PC-3 (cell line): ENCODE measurements at regions not wholly inside any gene's neighbourhood (a gene's known extent, or its start where the extent isn't known, plus 50 kb on each side); places are given as distances from the start of the nearest gene placed in this dataset.

Experiments used
- CTCF ChIP-seq: fragments of 300-600 bp; sonication (generic); conservative IDR thresholded peaks from 2 replicates; pipeline ENCODE4 v1.5.1; 2017; ENCODE audit warnings: antibody characterized with exemption, low read depth, mild to moderate bottlenecking, low read length
- EZH2 ChIP-seq: fragments of 300-600 bp; sonication (generic); IDR thresholded peaks from one replicate; pipeline ENCODE4 v1.6.1; 2017; ENCODE audit warnings: antibody characterized with exemption, mild to moderate bottlenecking, low read length; ENCODE audit not compliant: unreplicated experiment
- EZH2phosphoT487 ChIP-seq: fragments of 300-600 bp; sonication (generic); IDR thresholded peaks from 2 replicates; pipeline ENCODE4 v1.6.1; 2018; ENCODE audit warnings: mild to moderate bottlenecking, antibody characterized with exemption, low read length, borderline replicate concordance

DNA sequence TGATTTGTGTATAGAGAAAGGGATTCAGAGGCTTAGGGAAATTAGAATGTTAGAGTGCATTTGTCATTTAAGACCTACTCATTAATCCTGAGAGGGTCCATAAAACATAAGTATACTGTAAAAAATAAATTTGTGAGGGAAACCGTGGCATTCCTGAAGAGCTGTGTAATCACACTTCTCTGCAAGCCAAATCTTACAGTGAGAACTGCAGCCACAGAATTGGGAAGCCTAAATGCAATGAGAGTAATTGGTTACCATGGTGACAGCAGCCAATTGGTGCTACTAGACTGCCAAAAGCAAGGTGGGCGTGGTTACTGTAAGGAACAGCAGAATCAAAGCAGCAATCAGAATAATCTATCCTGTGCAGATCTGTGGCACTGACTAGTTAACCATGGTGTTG lies 345.2 kb upstream of the GRID2 start:
- TF ChIP-seq CTCF (no peak), EZH2phosphoT487 (no peak), EZH2 (no peak)
